ENCODE measurements at regions not wholly inside any gene's neighbourhood (a gene's known extent, or its start where the extent isn't known, plus 50 kb on each side); places are given as distances from the start of the nearest gene placed in this dataset.

- TF ChIP-seq ZBTB40 (IDR thresholded peaks at IDR 0.05; ENCODE audit: borderline replicate concordance), result no peak
- TF ChIP-seq RFX5 (IDR thresholded peaks at IDR 0.05; ENCODE audit: low read depth, low read length), result no peak
- no peak for TF ChIP-seq NFXL1 (IDR thresholded peaks at IDR 0.05; ENCODE audit: borderline replicate concordance)
- TF ChIP-seq SP1 (IDR thresholded peaks at IDR 0.05; ENCODE audit: low read depth, low read length), result no peak
- TF ChIP-seq RUNX3 (IDR thresholded peaks at IDR 0.05; ENCODE audit: low read length), result no peak
- TF ChIP-seq STAT3 (IDR thresholded peaks at IDR 0.05; ENCODE audit: low read depth, low read length), result no peak
Observed at GRCh38 chr3:110569073-110569472, 502.5 kb upstream of the NECTIN3 start (continued).

GRCh38 chr3:110575702-110576101, 495.9 kb upstream of the NECTIN3 start:
- ChIA-PET POLR2A (no interaction called here), CTCF (no interaction called here), SMC1A (ENCODE audit: uncharacterized antibody, unreplicated experiment) (no interaction called here), RAD21 (ENCODE audit: unreplicated experiment) (no interaction called here)
- Histone ChIP-seq H3K4me2 (ENCODE audit: control insufficient read depth, insufficient read depth) (no peak overlapping the region), H3K4me3 (no peak overlapping the region), H3K9ac (ENCODE audit: control insufficient read depth, insufficient read depth, low read length) (no peak overlapping the region), H3K4me1 (ENCODE audit: control insufficient read depth, insufficient read depth, low read length) (no peaks in the 10 kb centered on the region), H3K79me2 (ENCODE audit: control insufficient read depth, insufficient read depth, low read length) (no peaks in the 10 kb centered on the region), H4K20me1 (ENCODE audit: control insufficient read depth, insufficient read depth) (no peaks in the 10 kb centered on the region), H3K27ac (ENCODE audit: control insufficient read depth, insufficient read depth) (no peak overlapping the region), H3K27me3 (replicated peaks in 1 of 2; ENCODE audit: control insufficient read depth in 2 of 2, insufficient read depth in 2 of 2, low read length in 1 of 2) (no peaks in the 10 kb centered on the region), H3K36me3 (ENCODE audit: control insufficient read depth in 2 of 2, insufficient read depth in 2 of 2, low read length in 1 of 2) (no peaks in the 10 kb centered on the region), H3K9me3 (replicated peaks; ENCODE audit: control insufficient read depth, insufficient read depth, low read length) (no peaks in the 10 kb centered on the region), H2AFZ (ENCODE audit: control insufficient read depth, low read depth, low read length) (no peak overlapping the region)
- intact Hi-C loops (cut with micrococcal nuclease; ENCODE audit: unreplicated experiment), result no loop called here
- no peak for ATAC-seq
- no TSS peak for BruUV-seq (replicated peaks)
- in situ Hi-C loops (cut with MboI), result no loop called here
- DNase-seq (ENCODE audit: low read depth, low spot score), result no peak
- WGBS (ENCODE audit: insufficient coverage, insufficient replicate concordance, low lambda C conversion rate, missing lambda C conversion rate), result 25% methylated on average over 3 of the region's 3 CpGs
- FAIRE-seq, result no peak
- no peak for TF ChIP-seq PRDM15 (CRISPR knock-in tag; IDR thresholded peaks at IDR 0.05)
- TF ChIP-seq NFXL1 (IDR thresholded peaks at IDR 0.05; ENCODE audit: borderline replicate concordance), result no peak
- TF ChIP-seq PAX8 (IDR thresholded peaks at IDR 0.05), result no peak
- no peak for TF ChIP-seq EGR1 (IDR thresholded peaks at IDR 0.05; ENCODE audit: borderline replicate concordance in 1 of 2, low read depth in 2 of 2, low read length in 2 of 2)
- TF ChIP-seq YY1 (IDR thresholded peaks at IDR 0.05; ENCODE audit: low read depth, low read length), result no peak
- TF ChIP-seq IKZF1 (conservative IDR thresholded peaks at IDR 0.05), result no peak
- no peak for TF ChIP-seq ZBTB4 (CRISPR knock-in tag; IDR thresholded peaks at IDR 0.05)
- no peak for TF ChIP-seq TCF12 (IDR thresholded peaks at IDR 0.05; ENCODE audit: low read depth, low read length)
- TF ChIP-seq GATAD2B (conservative IDR thresholded peaks at IDR 0.05; ENCODE audit: low read depth), result no peak

All from GM12878 (cell line).